ENCODE measurements at regions not wholly inside any gene's neighbourhood (a gene's known extent, or its start where the extent isn't known, plus 50 kb on each side); places are given as distances from the start of the nearest gene placed in this dataset.

DNA sequence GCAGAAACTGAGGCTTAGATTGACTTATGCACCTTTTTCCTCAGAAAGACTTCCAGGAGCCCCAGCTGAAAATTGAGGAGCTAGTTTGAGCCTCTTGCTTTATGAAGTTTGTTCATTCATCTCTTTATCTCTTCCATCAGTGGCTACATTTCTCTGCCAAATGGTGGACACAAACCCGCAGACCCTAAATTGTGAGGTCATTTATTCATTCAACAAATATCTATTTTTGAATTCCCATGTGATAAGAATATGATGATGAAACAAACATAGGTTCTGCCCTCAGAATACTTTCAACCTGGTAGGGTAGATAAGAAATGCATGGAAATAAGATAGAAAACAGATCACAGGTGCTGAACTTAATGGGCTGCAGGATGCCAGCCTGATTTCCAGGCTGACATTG is 309.4 kb downstream of the TNS1 start:
- TF ChIP-seq CTCF (conservative IDR thresholded peaks at IDR 0.05; ENCODE audit: low read depth, low read length) (no peak), EZH2 (IDR thresholded peaks at IDR 0.05; ENCODE audit: borderline replicate concordance, low read depth, low read length, poor library complexity, severe bottlenecking) (no peak)
